Stimulated activated naive B cell treated with anti-CD40 and anti-IgM and Interleukin-4, amounts not matched to agents 10 μg/mL and 1 μg/mL and 100 μg/mL, for 72 hours (primary cell): ENCODE measurements at regions not wholly inside any gene's neighbourhood (a gene's known extent, or its start where the extent isn't known, plus 50 kb on each side); places are given as distances from the start of the nearest gene placed in this dataset.
"Not testable (repeated sequence)": the region's sequence is repeated elsewhere in the genome, so short reads cannot be mapped to it uniquely, and the experiment has no call there.

Experiments
- ATAC-seq, 2 donors: fragments of 150-1000 bp; cut with Tn5 transposase; replicated peaks; 2 replicates each; pipeline ENCODE4 v1.10.0; 2021; ENCODE audit warnings: moderate library complexity in 1 of 2
- DNase-seq: peaks from one replicate; pipeline ENCODE4 v3.0.0; 2021
- H3K27ac Mint-ChIP-seq: one replicate; pipeline ENCODE4 v1.8.0; 2022; ENCODE audit warnings: mild to moderate bottlenecking, mixed read lengths
- H3K27me3 Mint-ChIP-seq, 2 donors: one replicate each; pipeline ENCODE4 v1.8.0; 2022; ENCODE audit warnings: mixed read lengths in 2 of 2
- H3K36me3 Mint-ChIP-seq, 2 donors: one replicate each; pipeline ENCODE4 v1.8.0; 2022; ENCODE audit warnings: mixed read lengths in 2 of 2, mild to moderate bottlenecking in 1 of 2
- H3K4me1 Mint-ChIP-seq, 2 donors: one replicate each; pipeline ENCODE4 v1.8.0; 2022; ENCODE audit warnings: mixed read lengths in 2 of 2, mild to moderate bottlenecking in 1 of 2
- H3K4me3 Mint-ChIP-seq, 2 donors: one replicate each; pipeline ENCODE4 v1.8.0; 2022; ENCODE audit warnings: mild to moderate bottlenecking in 2 of 2, mixed read lengths in 2 of 2, moderate library complexity in 1 of 2
- H3K9me3 Mint-ChIP-seq, 2 donors: one replicate each; pipeline ENCODE4 v1.8.0; 2022; ENCODE audit warnings: mixed read lengths in 2 of 2, mild to moderate bottlenecking in 1 of 2

- H3K4me1 Mint-ChIP-seq, H3K4me3 Mint-ChIP-seq, ATAC-seq, H3K36me3 Mint-ChIP-seq, H3K27ac Mint-ChIP-seq, H3K9me3 Mint-ChIP-seq, DNase-seq: not testable (repeated sequence)
- H3K27me3 Mint-ChIP-seq, result peaks cover 0 to 12% of the 10 kb centered on the region in 2 donors
Measured at GRCh38 chr3:144494651-144495050, 523.0 kb downstream of the DIPK2A start.

DNA sequence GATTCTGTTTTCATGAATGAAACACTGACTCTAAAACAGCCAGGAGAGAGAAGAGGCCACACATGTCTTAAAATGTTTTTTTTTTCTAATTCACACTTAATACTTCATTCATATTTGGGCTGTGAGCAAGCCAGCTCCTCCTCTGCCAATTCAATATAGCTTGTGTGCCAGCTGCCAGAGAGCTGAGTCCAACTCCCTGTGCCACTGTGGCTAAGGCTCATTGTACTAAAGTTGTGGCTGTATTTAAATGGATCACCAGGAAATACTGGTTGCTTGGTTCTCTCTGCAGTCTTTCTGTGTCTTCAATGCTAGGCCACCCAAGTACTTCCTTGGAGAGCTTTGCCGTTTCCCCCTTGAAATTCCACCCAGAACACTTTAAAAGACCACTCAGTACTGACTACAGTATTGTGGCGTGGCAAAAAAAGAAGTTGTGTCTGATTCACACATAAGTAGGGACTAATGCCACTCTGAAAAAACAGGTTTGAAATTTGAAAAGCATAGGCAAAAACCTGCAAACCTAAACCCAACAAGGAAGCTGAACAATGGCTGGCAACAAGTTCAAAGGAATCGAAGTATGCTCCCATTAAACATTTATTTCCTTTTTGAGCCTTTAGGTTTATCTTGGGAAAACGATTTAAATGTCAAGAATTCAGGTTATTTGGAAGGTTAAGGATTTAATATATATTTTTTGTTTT, 524.7 kb downstream of the DIPK2A start:
- H3K9me3 Mint-ChIP-seq, result no peaks in the 10 kb centered on the region

DNA sequence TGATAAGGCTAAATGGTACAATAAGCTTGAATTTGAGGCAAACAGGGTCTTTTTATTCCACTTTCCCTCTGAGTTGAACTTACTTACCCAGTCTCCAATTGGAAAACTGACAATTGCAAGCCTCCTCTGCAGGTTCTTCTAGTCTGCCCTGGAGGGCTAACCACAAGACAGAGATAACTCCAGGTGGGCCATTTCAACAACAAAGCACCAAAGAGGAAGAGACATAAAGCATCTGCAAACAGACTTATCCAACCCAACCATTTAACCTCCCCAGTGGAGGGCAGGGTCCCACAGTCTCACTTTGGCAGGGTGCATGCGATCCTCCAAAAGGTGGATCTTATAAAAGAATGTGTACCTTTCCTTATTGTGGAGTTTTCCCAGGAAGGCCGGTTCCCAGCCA, 525.8 kb downstream of the DIPK2A start:
- peaks cover 0 to 4% of the 10 kb centered on the region in 2 donors for H3K27me3 Mint-ChIP-seq
- H3K9me3 Mint-ChIP-seq, result no peaks in the 10 kb centered on the region
- no peak overlapping the region for H3K27ac Mint-ChIP-seq
- no peak for DNase-seq
- H3K4me1 Mint-ChIP-seq, result no peaks in the 10 kb centered on the region
- H3K36me3 Mint-ChIP-seq, result no peaks in the 10 kb centered on the region
- no peak for ATAC-seq
- H3K4me3 Mint-ChIP-seq, result no peak overlapping the region

More for the DNA sequence above, 524.7 kb downstream of the DIPK2A start:
- ATAC-seq, result no peak
- H3K27ac Mint-ChIP-seq, result no peak overlapping the region
- DNase-seq, result no peak
- no peak overlapping the region for H3K4me3 Mint-ChIP-seq
- peaks cover 1 to 6% of the 10 kb centered on the region in 2 donors for H3K27me3 Mint-ChIP-seq
- no peaks in the 10 kb centered on the region for H3K36me3 Mint-ChIP-seq
- no peaks in the 10 kb centered on the region for H3K4me1 Mint-ChIP-seq

- Mint-ChIP-seq H3K4me1 (no peaks in the 10 kb centered on the region), H3K27ac (no peak overlapping the region), H3K36me3 (no peaks in the 10 kb centered on the region), H3K27me3 (peaks cover 0 to 4% of the 10 kb centered on the region in 2 donors), H3K4me3 (no peak overlapping the region), H3K9me3 (no peaks in the 10 kb centered on the region)
- ATAC-seq (peak in 1 of 2 donors; percentile 60), DNase-seq (no peak)
Measured at GRCh38 chr3:144499001-144499930, 527.6 kb downstream of the DIPK2A start.

DNA sequence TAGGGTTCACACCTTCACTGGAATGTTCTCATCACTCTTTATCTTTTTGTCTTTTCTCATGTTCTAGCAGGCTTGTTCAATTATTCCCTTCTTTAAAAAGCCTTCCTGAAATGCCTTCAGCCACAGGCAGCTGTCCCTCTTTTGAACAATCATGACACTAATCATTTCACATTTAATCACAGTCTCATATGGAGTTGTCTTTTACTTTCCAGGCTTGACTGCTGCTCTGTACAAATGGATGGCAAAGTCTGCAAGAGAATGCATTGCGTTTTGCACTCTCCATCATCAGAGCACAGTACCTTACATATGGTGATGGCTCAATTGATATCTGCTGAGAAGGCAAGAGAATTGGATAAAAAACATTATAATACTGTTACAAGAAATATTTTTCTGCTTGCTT, 529.8 kb downstream of the DIPK2A start:
- no peak for ATAC-seq
- Mint-ChIP-seq H3K4me1 (no peaks in the 10 kb centered on the region), H3K36me3 (no peaks in the 10 kb centered on the region)

DNA sequence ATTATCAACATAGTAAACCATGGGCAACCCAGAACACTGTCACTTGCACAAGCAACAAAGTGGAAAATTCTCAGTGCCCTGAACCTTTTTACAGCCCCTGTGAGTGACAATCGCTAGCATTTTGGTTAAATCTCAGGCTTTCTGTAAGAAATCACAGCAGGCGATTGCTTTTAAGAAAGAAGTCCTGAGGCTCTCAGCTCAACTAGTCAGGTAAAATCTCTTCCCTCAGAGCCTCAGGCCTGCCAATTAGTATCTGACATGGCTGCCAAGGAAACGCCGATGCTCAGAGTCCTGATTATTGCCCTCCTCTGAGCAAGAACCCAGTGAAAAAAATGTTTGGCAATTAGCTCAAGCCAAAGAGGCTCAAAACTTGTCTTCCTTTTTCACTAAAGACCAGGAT, 530.8 kb downstream of the DIPK2A start:
- DNase-seq (no peak), ATAC-seq (no peak)
- peaks cover 0 to 4% of the 10 kb centered on the region in 2 donors for H3K27me3 Mint-ChIP-seq
- no peak overlapping the region for H3K27ac Mint-ChIP-seq
- H3K9me3 Mint-ChIP-seq, result no peaks in the 10 kb centered on the region
- no peaks in the 10 kb centered on the region for H3K4me1 Mint-ChIP-seq
- no peak overlapping the region for H3K4me3 Mint-ChIP-seq
- H3K36me3 Mint-ChIP-seq, result no peaks in the 10 kb centered on the region

More for the DNA sequence above, 529.8 kb downstream of the DIPK2A start:
- Mint-ChIP-seq H3K9me3 (no peaks in the 10 kb centered on the region), H3K4me3 (no peak overlapping the region), H3K27ac (no peak overlapping the region), H3K27me3 (peaks cover 0 to 4% of the 10 kb centered on the region in 2 donors)
- DNase-seq, result no peak

DNA sequence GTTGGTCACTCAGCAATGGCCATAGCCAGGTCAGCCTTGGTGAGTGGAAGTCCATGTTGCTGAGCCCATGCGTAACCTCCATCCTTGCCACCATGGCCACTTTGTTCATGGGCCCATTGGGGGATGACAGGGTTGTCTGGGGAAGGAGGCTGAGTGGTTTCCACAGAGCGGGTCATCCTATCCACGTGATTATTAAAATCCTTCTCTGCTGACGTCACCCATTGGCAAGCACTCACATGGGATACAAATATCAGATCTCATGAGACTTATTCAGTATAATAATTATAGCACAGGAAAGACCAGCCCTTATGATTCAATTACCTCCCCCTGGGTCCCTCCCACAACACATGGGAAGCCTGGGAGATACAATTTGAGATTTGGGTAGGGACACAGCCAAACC, 534.8 kb downstream of the DIPK2A start:
- not testable (repeated sequence) for H3K9me3 Mint-ChIP-seq, H3K4me3 Mint-ChIP-seq, ATAC-seq, H3K4me1 Mint-ChIP-seq, H3K27me3 Mint-ChIP-seq, DNase-seq, H3K36me3 Mint-ChIP-seq, H3K27ac Mint-ChIP-seq

DNA sequence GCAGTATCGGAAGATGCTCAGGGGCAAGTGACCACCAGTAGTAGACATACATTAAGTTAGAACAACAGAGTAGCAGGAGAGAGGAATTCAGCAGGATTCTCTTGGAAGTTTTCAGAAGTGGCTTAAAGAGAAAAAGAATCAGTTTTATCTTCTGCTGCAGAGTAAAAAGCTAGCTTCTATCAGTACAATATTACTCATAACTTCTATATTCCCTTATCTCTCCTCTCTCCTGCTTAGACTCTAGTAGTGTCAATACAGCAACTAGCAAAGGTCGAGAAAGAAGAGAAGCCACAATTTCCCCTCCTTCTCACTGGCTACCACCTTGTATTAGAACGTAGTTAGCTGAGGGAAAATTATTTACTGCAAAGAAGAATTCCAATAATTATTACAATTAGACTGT, 539.7 kb downstream of the DIPK2A start:
- Mint-ChIP-seq H3K9me3 (no peaks in the 10 kb centered on the region), H3K4me3 (no peak overlapping the region), H3K27ac (no peak overlapping the region), H3K36me3 (no peaks in the 10 kb centered on the region), H3K4me1 (no peaks in the 10 kb centered on the region), H3K27me3 (no peaks in the 10 kb centered on the region)
- ATAC-seq (no peak), DNase-seq (no peak)

- no peak overlapping the region for H3K4me3 Mint-ChIP-seq
- no peak overlapping the region for H3K27ac Mint-ChIP-seq
- peaks cover 0 to 5% of the 10 kb centered on the region in 2 donors for H3K27me3 Mint-ChIP-seq
- H3K9me3 Mint-ChIP-seq, result no peaks in the 10 kb centered on the region
- DNase-seq, result no peak
- no peak for ATAC-seq
- no peaks in the 10 kb centered on the region for H3K36me3 Mint-ChIP-seq
- no peaks in the 10 kb centered on the region for H3K4me1 Mint-ChIP-seq
Measured at GRCh38 chr3:144516026-144516425, 544.4 kb downstream of the DIPK2A start.

GRCh38 chr3:144516589-144516988, 545.0 kb downstream of the DIPK2A start:
- Mint-ChIP-seq H3K9me3 (no peaks in the 10 kb centered on the region), H3K27me3 (peaks cover 0 to 5% of the 10 kb centered on the region in 2 donors), H3K4me1 (no peaks in the 10 kb centered on the region), H3K27ac (no peak overlapping the region), H3K36me3 (no peaks in the 10 kb centered on the region), H3K4me3 (no peak overlapping the region)
- no peak for ATAC-seq
- DNase-seq, result no peak

DNA sequence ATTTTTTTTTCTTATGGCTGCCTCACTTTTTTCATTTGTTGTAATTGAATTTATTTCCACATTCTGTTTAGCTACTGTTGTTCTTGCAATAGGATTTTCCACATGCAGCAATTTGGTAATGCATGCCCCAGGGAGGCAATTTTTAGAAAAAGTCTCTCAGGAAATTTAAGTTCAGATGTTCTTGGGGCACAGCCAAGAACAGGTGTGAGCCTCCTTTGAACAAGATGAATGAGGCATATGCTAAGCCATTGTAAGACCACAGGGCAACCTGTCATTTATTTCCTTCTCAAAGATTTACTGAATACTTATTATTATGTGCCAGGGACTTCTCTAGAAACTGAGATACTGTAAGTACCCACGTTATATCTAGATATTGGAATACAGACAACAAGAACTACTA, 549.5 kb downstream of the DIPK2A start:
- ATAC-seq (no peak), DNase-seq (no peak)
- no peak overlapping the region for H3K27ac Mint-ChIP-seq
- peaks cover 0 to 5% of the 10 kb centered on the region in 2 donors for H3K27me3 Mint-ChIP-seq
- H3K9me3 Mint-ChIP-seq, result no peaks in the 10 kb centered on the region
- H3K4me1 Mint-ChIP-seq, result no peaks in the 10 kb centered on the region
- no peak overlapping the region for H3K4me3 Mint-ChIP-seq
- H3K36me3 Mint-ChIP-seq, result no peaks in the 10 kb centered on the region

DNA sequence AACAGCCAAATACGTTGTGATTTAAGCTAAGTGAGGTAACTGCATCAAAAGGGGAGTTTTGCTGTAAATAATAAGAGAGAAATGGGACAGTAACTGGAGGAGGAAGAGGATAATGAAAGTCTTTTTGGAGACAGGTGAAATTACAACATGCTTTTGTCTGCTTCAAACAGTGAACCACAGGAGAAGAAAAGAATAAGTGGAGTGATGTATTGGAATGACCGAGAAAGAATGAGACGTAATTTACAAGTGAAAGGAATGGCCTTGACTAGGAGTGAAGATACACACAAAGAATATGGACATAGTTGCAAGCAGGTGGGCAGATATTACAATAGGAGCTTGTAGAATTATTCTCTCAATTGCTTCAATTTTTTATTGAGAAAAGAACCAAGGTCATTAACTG, 550.8 kb downstream of the DIPK2A start:
- no peaks in the 10 kb centered on the region for H3K4me1 Mint-ChIP-seq
- H3K4me3 Mint-ChIP-seq, result no peak overlapping the region
- DNase-seq (no peak), ATAC-seq (no peak)
- H3K9me3 Mint-ChIP-seq, result no peaks in the 10 kb centered on the region
- no peaks in the 10 kb centered on the region for H3K36me3 Mint-ChIP-seq
- H3K27me3 Mint-ChIP-seq, result peaks cover 0 to 5% of the 10 kb centered on the region in 2 donors
- no peak overlapping the region for H3K27ac Mint-ChIP-seq

GRCh38 chr3:144523396-144523795, 551.8 kb downstream of the DIPK2A start:
- H3K9me3 Mint-ChIP-seq, result no peaks in the 10 kb centered on the region
- no peak overlapping the region for H3K4me3 Mint-ChIP-seq
- no peak overlapping the region for H3K27ac Mint-ChIP-seq
- H3K36me3 Mint-ChIP-seq, result no peaks in the 10 kb centered on the region
- no peaks in the 10 kb centered on the region for H3K27me3 Mint-ChIP-seq
- DNase-seq (no peak), ATAC-seq (no peak)
- no peaks in the 10 kb centered on the region for H3K4me1 Mint-ChIP-seq

DNA sequence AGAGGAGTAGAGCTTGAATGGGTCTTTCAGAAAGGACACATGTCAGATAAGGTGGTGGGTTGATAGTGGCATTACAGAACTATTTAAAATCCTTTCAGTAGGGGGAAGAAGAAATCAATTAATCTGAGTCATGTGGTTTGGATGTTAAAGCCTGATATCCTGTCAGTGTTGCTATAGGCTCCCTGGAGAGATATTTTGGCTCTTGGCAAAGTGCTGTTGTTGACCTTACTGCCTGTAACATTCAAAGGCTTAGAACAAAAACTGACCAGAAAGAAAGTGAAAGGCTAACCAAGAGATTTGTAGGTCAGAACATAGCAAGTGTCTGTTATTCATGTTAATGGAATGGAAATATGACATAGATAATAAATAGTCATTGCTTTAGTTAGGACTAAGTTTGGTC, 552.9 kb downstream of the DIPK2A start:
- Mint-ChIP-seq H3K9me3 (no peaks in the 10 kb centered on the region), H3K27ac (no peak overlapping the region), H3K4me1 (no peaks in the 10 kb centered on the region), H3K4me3 (no peak overlapping the region), H3K27me3 (no peaks in the 10 kb centered on the region), H3K36me3 (no peaks in the 10 kb centered on the region)
- DNase-seq (no peak), ATAC-seq (no peak)

DNA sequence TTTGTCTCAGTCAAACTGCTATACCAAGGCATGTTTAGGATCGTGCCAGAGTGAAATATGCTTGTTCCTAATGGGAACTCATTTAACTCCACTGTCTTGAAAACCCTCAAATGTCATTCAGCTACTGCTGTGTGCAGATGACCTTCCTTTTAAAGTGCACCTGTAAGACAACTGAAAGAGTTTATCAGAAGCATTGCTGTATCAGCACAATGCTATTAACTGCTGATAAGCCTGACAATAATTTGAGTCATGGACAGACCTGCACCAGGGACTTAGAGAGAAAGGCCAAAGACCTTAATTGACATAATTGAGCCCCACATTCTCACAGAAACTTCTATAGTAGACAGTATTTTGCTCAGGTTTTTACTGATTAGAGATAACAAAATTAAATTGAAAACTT, 557.9 kb downstream of the DIPK2A start:
- Mint-ChIP-seq H3K4me1 (no peaks in the 10 kb centered on the region), H3K4me3 (no peak overlapping the region), H3K36me3 (no peaks in the 10 kb centered on the region), H3K27ac (no peak overlapping the region), H3K9me3 (no peaks in the 10 kb centered on the region), H3K27me3 (peaks cover 0 to 4% of the 10 kb centered on the region in 2 donors)
- ATAC-seq (no peak), DNase-seq (no peak)
